HFF-Myc (cell line): ENCODE measurements at regions not wholly inside any gene's neighbourhood (a gene's known extent, or its start where the extent isn't known, plus 50 kb on each side); places are given as distances from the start of the nearest gene placed in this dataset.
"Not testable (repeated sequence)": the region's sequence is repeated elsewhere in the genome, so short reads cannot be mapped to it uniquely, and the experiment has no call there.

Experiments
- DNase-seq: peaks from one replicate; pipeline ENCODE4 v3.0.0-alpha.2; 2011; ENCODE audit warnings: low read depth; ENCODE audit errors: extremely low read depth
- H3K4me3 ChIP-seq: replicated peaks from 2 replicates; pipeline ENCODE4 v1.5.1; 2011; ENCODE audit warnings: low read depth, mild to moderate bottlenecking, control low read depth, low read length
- TF ChIP-seq, protein P1 (sequence below): IDR thresholded peaks from 2 replicates; pipeline ENCODE4 v1.5.1; 2012; ENCODE audit warnings: mild to moderate bottlenecking, low read depth, low read length, control low read depth; ENCODE audit errors: missing control alignments

DNA sequence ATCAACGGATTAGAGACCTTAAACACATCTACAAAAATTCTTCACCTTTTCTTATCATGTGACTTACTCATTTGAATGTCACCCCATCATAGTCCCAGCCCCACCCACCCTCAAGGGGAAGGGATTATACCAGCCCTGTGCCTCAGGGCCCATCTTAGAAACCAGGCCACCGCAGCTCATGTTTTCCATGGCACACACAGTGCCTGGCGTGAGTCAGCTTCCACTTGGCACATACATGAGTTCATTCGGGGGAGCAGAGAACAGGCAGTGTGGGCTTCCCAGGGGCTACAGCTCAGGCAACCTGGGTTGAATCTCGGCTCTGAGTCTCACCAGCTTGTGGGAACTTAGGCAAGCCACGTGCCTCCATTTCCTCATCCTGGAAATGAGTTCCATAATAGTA, 310.6 kb downstream of the NPHP4 start:
- no peak overlapping the region for H3K4me3 ChIP-seq
- no peak for DNase-seq
- TF ChIP-seq, protein P1, sequence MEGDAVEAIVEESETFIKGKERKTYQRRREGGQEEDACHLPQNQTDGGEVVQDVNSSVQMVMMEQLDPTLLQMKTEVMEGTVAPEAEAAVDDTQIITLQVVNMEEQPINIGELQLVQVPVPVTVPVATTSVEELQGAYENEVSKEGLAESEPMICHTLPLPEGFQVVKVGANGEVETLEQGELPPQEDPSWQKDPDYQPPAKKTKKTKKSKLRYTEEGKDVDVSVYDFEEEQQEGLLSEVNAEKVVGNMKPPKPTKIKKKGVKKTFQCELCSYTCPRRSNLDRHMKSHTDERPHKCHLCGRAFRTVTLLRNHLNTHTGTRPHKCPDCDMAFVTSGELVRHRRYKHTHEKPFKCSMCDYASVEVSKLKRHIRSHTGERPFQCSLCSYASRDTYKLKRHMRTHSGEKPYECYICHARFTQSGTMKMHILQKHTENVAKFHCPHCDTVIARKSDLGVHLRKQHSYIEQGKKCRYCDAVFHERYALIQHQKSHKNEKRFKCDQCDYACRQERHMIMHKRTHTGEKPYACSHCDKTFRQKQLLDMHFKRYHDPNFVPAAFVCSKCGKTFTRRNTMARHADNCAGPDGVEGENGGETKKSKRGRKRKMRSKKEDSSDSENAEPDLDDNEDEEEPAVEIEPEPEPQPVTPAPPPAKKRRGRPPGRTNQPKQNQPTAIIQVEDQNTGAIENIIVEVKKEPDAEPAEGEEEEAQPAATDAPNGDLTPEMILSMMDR: no peak

DNA sequence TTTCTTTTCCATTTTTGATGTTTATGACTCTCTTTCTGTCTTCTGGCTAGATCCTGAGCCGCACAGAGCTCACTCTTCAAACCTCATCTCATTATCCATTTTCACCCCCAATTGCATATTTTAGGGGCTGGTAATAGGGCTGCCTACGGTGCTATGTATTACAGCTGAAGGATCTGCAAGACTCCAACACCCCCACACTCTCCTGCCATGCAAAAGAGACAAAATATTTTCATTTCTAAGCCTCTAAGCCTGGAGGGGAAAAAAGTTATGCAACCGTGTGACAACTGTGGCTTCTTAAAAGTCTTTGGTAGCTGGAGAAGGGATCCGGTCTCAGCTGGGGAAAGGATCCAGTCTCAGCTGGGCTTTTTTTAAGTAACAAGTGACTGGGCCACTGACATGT, 311.6 kb downstream of the NPHP4 start:
- TF ChIP-seq, protein P1: no peak
- no peak for DNase-seq
- no peak overlapping the region for H3K4me3 ChIP-seq

DNA sequence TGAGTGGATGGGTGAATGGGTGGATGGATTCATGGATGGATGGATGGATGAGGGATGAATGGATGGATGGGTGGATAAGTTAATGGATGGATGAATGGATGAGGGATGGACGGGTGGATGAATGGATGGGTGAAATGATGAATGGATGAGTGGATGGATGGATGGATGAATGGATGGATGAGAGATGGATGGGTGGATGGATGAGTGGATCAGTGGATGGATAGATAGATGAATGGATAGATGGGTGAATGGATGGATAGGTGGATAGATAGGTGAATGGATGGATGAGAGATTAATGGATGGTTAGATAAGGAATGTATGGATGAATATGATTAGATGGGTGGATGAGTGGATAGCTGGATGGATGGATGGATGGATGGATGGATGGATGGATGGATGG, 313.5 kb downstream of the NPHP4 start:
- DNase-seq: no peak
- H3K4me3 ChIP-seq: no peak overlapping the region
- TF ChIP-seq, protein P1: no peak

DNA sequence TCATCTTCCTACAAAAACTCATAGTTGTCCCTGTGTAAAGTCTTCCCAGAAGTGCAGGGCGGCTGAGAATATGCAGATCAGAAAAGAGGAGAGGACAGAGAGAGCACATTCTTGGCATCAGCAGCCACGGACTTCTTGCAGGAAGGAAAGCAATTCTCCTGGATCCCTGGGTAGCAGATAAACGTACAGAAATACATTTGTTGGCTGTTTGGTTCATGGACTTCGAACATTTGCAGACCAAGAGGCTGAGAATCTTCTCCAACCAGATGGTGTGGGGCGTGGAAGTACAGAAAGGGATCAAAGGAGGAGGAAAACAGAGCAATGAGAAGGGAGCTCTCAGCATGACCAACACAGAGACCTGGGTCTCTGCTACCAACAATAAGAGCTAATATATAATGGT, 319.9 kb downstream of the NPHP4 start:
- not testable (repeated sequence) for H3K4me3 ChIP-seq, DNase-seq

DNA sequence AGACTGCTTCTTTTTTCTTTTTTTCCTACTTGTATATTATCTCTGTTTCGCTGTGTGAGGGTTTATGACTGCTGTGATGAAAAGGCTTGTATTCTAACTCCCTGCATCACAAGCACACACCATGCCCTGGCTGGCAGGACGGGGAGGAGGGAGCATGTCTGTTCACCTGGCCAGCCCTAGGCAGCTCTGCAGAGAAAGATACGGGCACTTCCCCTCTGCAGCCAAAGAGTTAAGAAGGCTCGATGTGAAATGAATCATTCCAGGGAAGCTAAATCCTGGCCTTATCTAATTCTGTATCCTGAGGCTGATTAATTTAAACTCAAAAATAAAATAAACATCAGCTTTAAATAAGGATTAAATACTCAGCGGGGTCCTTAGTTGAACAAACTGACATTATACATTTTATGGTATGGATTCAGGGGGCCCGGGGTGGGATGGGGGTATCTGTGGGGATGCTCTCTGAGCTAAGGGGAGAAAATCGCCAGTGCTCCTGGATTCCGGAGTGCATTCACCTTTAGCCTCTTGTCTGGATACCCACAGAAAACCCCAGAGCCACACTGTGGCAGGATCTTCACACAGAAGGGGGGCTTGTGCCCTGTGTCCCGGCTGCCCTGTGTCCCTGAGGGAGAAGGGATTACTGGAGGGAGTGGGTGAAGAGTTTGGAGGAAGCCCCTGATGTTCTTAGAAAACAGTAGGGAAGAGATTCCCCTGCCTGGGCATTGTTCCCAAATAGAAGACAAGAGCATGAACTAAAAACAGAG, 321.5 kb downstream of the NPHP4 start:
- no peak overlapping the region for H3K4me3 ChIP-seq
- TF ChIP-seq, protein P1: no peak
- DNase-seq: no peak

DNA sequence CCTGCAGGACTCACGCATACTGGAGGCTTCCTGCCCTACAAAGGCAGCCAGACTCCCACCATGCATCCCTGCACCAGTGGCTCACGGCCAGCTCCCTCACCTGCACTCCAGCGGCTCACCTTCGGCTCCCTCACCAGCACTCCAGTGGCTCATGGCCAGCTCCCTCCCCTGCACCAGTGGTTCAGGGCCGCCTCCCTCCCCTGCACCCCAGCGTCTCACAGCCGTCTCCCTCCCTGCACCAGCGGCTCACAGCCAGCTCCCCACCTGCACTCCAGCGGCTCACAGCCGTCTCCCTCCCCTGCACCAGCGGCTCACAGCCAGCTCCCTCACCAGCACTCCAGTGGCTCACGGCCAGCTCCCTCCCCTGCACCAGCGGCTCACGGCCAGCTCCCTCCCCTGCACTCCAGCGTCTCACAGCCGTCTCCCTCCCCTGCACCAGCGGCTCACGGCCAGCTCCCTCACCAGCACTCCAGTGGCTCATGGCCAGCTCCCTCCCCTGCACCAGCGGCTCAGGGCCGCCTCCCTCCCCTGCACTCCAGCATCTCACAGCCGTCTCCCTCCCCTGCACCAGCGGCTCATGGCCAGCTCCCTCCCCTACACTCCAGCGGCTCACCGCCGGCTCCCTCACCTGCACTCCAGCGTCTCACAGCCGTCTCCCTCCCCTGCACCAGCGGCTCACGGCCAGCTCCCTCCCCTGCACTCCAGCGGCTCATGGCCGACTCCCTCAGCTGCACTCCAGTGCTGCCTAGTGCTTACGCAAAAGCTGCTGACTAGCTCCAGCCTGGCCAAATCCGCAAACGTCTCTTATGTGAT, 324.5 kb downstream of the NPHP4 start:
- DNase-seq: no peak

More for the DNA sequence above, 324.5 kb downstream of the NPHP4 start:
- no peak overlapping the region for H3K4me3 ChIP-seq
- TF ChIP-seq, protein P1: no peak
